Activated naive CD4-positive, alpha-beta T cell treated with anti-CD3 and anti-CD28 coated beads for 36 hours (primary cell): ENCODE measurements at regions not wholly inside any gene's neighbourhood (a gene's known extent, or its start where the extent isn't known, plus 50 kb on each side); places are given as distances from the start of the nearest gene placed in this dataset.

ENCODE experiments used
- CTCF ChIA-PET: fragments of 350-600 bp; sonication (Branson Sonifier 250); formaldehyde crosslinking; loops from one replicate; lab custom pipeline; 2021; ENCODE audit warnings: antibody characterized with exemption; lab: Charles Lee
- DNase-seq: peaks from one replicate; pipeline ENCODE4 v3.0.0-alpha.2; 2020
- H3K27ac Mint-ChIP-seq: one replicate; pipeline ENCODE4 v1.8.0; 2021; ENCODE audit warnings: mild to moderate bottlenecking, mixed read lengths
- H3K27me3 Mint-ChIP-seq: one replicate; pipeline ENCODE4 v1.8.0; 2021; ENCODE audit warnings: low read depth, mixed read lengths
- H3K36me3 Mint-ChIP-seq: one replicate; pipeline ENCODE4 v1.8.0; 2021; ENCODE audit warnings: low read depth, mixed read lengths
- H3K4me1 Mint-ChIP-seq: one replicate; pipeline ENCODE4 v1.8.0; 2021; ENCODE audit warnings: low read depth, mixed read lengths
- H3K4me3 Mint-ChIP-seq: one replicate; pipeline ENCODE4 v1.8.0; 2021; ENCODE audit warnings: mild to moderate bottlenecking, moderate library complexity, mixed read lengths
- H3K9me3 Mint-ChIP-seq: one replicate; pipeline ENCODE4 v1.8.0; 2021; ENCODE audit warnings: mixed read lengths
- intact Hi-C: fragments of 100-400 bp; cut with micrococcal nuclease; formaldehyde crosslinking; loops from one replicate; pipeline ENCODE4 v1.15.1; 2023

DNA sequence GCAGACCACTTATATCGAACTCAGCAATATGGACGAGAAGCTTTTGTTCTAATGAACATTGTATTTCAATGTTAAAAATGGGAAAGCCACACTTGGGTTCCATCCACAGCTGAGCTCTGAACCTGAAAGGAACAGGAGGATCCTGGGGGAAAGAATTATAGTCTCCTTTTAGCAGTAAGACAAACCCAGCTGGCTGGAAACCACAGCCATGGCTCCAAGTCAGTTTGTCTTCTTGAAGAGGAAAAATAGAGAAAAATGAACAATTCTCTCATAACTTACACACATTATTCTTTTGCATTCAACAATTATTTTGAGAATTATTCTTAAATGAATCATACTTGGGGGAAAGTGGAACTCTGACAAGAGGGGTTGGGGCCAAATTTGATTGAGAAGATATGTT lies 149.2 kb upstream of the VEPH1 start:
- Mint-ChIP-seq H3K4me1 (no peaks in the 10 kb centered on the region), H3K27me3 (no peaks in the 10 kb centered on the region), H3K4me3 (no peak overlapping the region), H3K9me3 (no peaks in the 10 kb centered on the region), H3K36me3 (no peaks in the 10 kb centered on the region), H3K27ac (no peak overlapping the region)
- CTCF ChIA-PET = no interaction called here
- DNase-seq = no peak
- intact Hi-C loops = no loop called here

DNA sequence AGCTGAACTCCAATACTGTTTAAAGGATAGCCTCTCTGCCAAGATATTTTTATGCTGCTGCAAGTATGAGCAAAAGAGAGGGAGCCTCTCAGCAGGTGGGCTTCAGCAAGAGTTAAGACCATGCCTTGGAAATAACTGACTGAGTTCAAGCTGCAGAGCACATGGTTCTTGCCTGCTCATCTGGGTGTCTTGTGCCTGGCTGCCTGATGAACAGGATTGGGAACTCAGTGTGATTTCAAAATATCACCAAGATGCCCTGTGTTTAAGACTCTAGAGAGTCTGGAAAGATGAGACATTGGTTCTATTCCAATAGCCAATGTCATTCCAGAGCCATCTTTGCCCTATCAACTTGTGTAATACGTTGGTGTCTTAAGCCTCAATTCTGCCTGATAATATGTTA lies 147.5 kb upstream of the VEPH1 start:
- DNase-seq = no peak
- H3K27me3 Mint-ChIP-seq = no peaks in the 10 kb centered on the region
- H3K4me3 Mint-ChIP-seq = no peak overlapping the region
- no peak overlapping the region for H3K27ac Mint-ChIP-seq
- H3K9me3 Mint-ChIP-seq = no peaks in the 10 kb centered on the region
- no peaks in the 10 kb centered on the region for H3K4me1 Mint-ChIP-seq
- CTCF ChIA-PET = no interaction called here
- no peaks in the 10 kb centered on the region for H3K36me3 Mint-ChIP-seq
- intact Hi-C loops = no loop called here

DNA sequence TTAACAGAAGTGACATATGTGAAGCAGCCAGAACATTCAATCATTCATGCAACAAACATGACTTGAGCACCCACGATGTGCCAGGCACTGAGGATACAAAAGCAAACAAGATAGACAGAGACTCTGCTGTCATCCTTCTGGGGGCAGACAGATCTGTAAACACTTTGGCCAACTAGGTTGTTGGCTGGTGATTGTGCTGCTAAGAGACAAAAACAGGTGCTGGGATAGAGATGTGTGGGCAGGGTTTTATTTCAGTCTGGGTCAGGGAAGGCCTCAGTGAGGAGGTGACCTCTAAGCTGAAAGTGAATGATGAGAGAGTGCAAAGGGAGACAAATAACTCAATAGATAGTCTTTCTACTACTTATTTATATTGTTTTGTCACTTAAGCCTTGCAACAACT lies 147.0 kb upstream of the VEPH1 start:
- intact Hi-C loops = no loop called here
- Mint-ChIP-seq H3K36me3 (no peaks in the 10 kb centered on the region), H3K4me1 (no peaks in the 10 kb centered on the region), H3K4me3 (no peak overlapping the region), H3K27me3 (no peaks in the 10 kb centered on the region), H3K9me3 (no peaks in the 10 kb centered on the region), H3K27ac (no peak overlapping the region)
- CTCF ChIA-PET = no interaction called here
- DNase-seq = no peak

DNA sequence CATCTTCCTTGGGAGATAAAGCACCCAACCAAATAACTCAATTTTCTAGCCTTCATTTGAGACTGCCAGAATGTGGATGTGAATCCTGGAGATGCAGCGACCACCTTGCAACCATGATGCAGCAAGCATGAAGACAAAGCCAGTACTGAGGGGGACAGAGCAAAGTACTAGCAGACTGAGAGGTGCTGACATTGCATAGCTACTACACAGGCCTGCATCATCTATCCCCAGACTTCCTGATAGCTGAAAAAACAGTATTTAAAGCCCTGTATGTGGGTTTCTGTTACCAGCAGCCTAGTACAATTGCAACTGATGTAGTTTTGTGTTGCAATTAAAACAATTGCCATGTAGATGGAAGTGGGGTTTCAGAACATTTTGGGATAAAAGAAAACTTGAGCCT lies 146.3 kb upstream of the VEPH1 start:
- Mint-ChIP-seq H3K27me3 (no peaks in the 10 kb centered on the region), H3K4me1 (no peaks in the 10 kb centered on the region), H3K9me3 (no peaks in the 10 kb centered on the region), H3K27ac (no peak overlapping the region), H3K4me3 (no peak overlapping the region), H3K36me3 (no peaks in the 10 kb centered on the region)
- CTCF ChIA-PET = no interaction called here
- DNase-seq = no peak
- intact Hi-C loops = no loop called here

DNA sequence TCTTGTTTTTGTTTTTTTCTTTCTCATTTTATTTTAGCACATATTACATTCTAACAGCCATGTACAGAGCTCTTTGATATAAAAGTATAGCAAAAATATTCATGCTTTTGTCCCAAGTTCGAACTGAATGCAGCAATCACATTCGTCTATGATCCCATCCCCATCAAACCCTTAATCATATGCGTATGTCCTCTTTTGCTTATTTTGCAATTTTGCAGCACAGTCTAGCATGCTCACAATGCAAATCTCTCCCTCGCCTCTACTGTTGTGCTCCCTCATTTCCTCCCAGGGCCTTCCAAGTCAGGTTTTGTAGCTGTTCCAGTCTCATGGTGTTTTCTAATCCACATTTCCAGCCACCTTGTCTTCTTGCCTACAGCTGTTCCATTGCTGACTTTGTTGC lies 144.6 kb upstream of the VEPH1 start:
- CTCF ChIA-PET = interaction anchor here (1.2 kb wide), 1 partner anchor 42 kb away, joined by 4 read pairs; no protein-coding TSS in a partner anchor

DNA sequence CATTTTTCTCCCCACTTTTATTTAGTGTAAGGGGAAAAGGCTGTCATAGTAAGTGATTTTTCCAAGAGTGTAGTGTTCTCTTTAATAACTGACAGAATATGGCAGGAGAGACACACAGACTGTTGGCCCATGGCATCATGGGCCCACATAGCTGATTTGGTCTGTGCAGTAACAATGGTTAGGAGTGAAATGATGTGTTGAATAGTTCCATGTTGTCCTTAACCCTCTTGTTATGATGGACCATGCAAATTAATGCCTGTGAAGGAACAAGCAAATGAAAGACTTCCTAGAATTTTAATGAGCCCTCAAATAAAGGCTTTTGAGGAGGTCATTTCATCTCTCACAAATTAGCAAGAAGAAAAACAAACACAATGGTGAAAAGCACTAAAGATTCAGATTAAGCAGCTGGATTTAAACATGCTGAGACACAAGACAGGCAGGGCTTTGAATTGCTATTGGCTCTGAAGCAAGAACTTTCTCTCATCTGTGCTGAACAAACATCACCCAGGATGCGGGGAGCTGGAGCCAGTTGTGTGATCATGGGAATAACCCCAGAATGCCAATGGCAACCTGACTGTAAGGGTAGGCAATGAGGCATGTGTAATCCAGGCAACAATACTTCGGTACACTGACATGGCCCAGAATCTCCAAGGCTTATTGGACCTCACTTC lies 136.7 kb upstream of the VEPH1 start:
- Mint-ChIP-seq H3K36me3 (no peaks in the 10 kb centered on the region), H3K4me1 (no peaks in the 10 kb centered on the region), H3K27me3 (peaks cover 7% of the 10 kb centered on the region), H3K27ac (no peak overlapping the region), H3K9me3 (peaks cover 12% of the 10 kb centered on the region), H3K4me3 (no peak overlapping the region)
- no peak for DNase-seq
- CTCF ChIA-PET = no interaction called here
- intact Hi-C loops = no loop called here

More for the DNA sequence above, 144.6 kb upstream of the VEPH1 start:
- Mint-ChIP-seq H3K27ac (no peak overlapping the region), H3K27me3 (no peaks in the 10 kb centered on the region), H3K36me3 (no peaks in the 10 kb centered on the region), H3K9me3 (no peaks in the 10 kb centered on the region), H3K4me1 (no peaks in the 10 kb centered on the region), H3K4me3 (no peak overlapping the region)
- DNase-seq = no peak
- intact Hi-C loops = no loop called here

DNA sequence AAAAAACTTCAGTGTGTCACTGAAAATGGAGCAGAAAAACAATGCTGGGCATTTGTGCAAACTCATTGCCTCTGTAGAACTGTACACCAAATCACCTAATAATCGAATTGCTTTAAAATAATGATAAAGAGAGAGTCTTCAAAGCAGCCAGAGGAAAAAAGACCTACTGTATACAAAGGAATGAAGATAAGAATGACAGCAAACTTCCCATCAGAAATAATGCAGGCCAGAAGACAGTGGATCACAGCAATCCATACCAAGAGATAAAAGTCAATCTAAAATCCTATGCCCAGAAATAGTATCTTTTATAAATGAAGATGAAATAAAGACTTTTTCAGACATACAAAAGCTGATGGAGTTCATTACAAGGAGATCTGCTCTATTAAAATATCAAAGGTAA lies 134.7 kb upstream of the VEPH1 start:
- intact Hi-C loops = no loop called here
- Mint-ChIP-seq H3K27me3 (peaks cover 10% of the 10 kb centered on the region), H3K36me3 (no peaks in the 10 kb centered on the region), H3K9me3 (peaks cover 12% of the 10 kb centered on the region), H3K27ac (no peak overlapping the region), H3K4me1 (no peaks in the 10 kb centered on the region), H3K4me3 (no peak overlapping the region)
- DNase-seq = no peak
- CTCF ChIA-PET = no interaction called here

DNA sequence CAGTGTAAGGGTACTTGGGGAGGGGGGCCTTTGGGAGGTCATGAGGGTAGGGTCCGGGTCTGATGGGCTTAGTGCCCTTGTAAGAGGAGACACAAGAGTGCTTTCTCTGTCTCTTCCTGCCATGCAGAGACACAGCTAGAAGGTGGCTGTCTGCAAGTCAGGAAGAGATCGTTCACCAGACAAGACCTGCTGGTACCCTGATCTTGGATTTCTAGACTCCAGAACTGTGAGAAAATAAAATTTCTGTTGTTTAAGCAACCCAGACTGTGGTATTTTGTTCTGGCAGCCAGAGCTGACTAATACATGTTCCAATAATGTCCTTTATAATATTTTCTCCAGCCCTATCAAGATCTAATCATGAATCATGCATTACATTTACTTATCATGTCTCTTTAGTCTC lies 130.0 kb upstream of the VEPH1 start:
- H3K4me3 Mint-ChIP-seq = no peak overlapping the region
- H3K36me3 Mint-ChIP-seq = no peaks in the 10 kb centered on the region
- peaks cover 12% of the 10 kb centered on the region for H3K9me3 Mint-ChIP-seq
- DNase-seq = no peak
- no peaks in the 10 kb centered on the region for H3K4me1 Mint-ChIP-seq
- peaks cover 15% of the 10 kb centered on the region for H3K27me3 Mint-ChIP-seq
- CTCF ChIA-PET = no interaction called here
- no peak overlapping the region for H3K27ac Mint-ChIP-seq
- intact Hi-C loops = no loop called here

DNA sequence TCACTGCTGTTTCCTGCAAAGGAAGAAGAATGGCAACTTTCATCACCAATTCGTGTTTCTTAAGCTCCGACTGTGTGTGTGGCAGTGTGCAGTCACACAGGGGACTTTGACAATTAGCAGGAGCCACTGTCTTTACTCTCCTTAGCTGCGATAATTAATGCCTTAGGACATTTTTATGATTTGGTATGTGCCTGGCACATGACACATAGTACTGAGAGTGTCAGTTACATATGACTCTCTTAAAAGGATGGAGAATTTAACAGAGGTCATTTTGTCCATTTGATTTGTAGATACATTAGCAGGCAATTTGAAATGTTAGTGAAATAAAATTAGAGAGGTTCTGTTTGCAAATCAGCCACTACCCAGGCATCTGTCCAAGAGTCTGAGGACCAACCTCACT lies 128.9 kb upstream of the VEPH1 start:
- Mint-ChIP-seq H3K4me1 (no peaks in the 10 kb centered on the region), H3K36me3 (no peaks in the 10 kb centered on the region), H3K4me3 (no peak overlapping the region), H3K27me3 (peaks cover 16% of the 10 kb centered on the region), H3K9me3 (peaks cover 2% of the 10 kb centered on the region), H3K27ac (no peak overlapping the region)
- DNase-seq = no peak
- intact Hi-C loops = no loop called here
- CTCF ChIA-PET = no interaction called here

DNA sequence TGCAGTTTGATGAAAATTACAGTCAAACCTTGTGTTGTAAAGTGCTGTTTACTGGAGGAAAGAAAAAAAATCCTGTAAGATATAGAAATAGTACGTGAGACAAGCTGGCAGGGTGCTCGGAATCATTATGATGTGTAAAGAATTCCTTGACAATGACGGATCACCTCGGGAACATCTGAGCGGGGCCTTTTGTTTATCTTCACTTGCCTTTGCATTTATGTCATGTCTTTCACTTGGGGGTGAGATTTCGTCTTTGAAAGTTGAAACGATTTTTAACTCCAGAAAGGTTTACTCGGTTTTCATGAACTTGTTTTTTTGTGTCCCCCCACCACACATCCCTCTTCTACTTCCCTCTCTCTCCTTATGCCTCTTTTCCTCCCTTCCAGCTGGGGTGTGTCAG lies 128.3 kb upstream of the VEPH1 start:
- H3K36me3 Mint-ChIP-seq = no peaks in the 10 kb centered on the region
- H3K27me3 Mint-ChIP-seq = peaks cover 19% of the 10 kb centered on the region
- no peak overlapping the region for H3K27ac Mint-ChIP-seq
- intact Hi-C loops = no loop called here
- CTCF ChIA-PET = no interaction called here
- H3K4me3 Mint-ChIP-seq = no peak overlapping the region
- no peaks in the 10 kb centered on the region for H3K9me3 Mint-ChIP-seq
- no peak for DNase-seq
- no peaks in the 10 kb centered on the region for H3K4me1 Mint-ChIP-seq

DNA sequence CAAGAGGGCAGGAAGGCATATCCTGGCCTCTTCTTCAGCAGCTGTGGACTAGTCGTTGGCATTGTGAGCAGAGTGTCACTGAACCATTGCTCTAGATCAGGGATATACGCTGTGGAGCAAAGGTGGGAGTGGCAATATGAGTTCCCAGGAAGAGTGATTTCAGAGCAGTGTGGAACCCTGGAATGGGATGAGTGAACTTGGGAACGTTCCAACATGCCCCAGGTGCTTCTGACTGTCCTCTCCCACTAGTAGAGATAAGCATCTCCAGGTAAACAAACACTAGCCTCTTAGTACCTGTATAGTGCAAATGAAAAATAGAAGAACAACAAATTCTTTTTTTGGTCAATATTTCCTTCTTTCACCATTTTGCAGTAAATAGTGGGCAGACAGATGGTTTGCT lies 123.6 kb upstream of the VEPH1 start:
- peaks cover 10% of the 10 kb centered on the region for H3K27me3 Mint-ChIP-seq
- no peak overlapping the region for H3K27ac Mint-ChIP-seq
- no peaks in the 10 kb centered on the region for H3K36me3 Mint-ChIP-seq
- CTCF ChIA-PET = interaction anchor here (1.2 kb wide), 1 partner anchor 20 kb away, joined by 4 read pairs; no protein-coding TSS in a partner anchor
- intact Hi-C loops = no loop called here
- H3K4me1 Mint-ChIP-seq = no peaks in the 10 kb centered on the region
- no peak for DNase-seq
- no peak overlapping the region for H3K4me3 Mint-ChIP-seq
- no peaks in the 10 kb centered on the region for H3K9me3 Mint-ChIP-seq

DNA sequence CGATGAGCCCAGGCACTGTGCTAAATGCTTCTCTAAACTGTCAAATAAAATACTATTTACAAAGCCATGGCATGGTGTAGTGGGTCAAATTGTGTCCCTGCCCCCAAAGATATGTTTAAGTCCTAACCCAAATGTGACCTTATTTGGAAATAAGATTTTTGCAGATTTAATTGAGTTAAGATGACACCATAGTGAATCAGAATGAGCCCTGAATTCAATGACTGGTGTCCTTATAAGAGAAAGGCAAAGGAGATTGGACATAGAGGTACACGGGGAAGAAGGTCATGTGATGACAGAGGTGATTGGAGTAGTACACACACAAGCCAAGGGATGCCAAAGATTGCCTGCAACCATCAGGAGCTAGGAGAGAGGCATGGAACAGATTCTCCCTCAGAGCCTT lies 121.6 kb upstream of the VEPH1 start:
- no peak for DNase-seq
- intact Hi-C loops = no loop called here
- no peak overlapping the region for H3K4me3 Mint-ChIP-seq
- CTCF ChIA-PET = no interaction called here
- no peak overlapping the region for H3K27ac Mint-ChIP-seq
- no peaks in the 10 kb centered on the region for H3K4me1 Mint-ChIP-seq
- peaks cover 14% of the 10 kb centered on the region for H3K27me3 Mint-ChIP-seq
- H3K9me3 Mint-ChIP-seq = no peaks in the 10 kb centered on the region
- no peaks in the 10 kb centered on the region for H3K36me3 Mint-ChIP-seq

DNA sequence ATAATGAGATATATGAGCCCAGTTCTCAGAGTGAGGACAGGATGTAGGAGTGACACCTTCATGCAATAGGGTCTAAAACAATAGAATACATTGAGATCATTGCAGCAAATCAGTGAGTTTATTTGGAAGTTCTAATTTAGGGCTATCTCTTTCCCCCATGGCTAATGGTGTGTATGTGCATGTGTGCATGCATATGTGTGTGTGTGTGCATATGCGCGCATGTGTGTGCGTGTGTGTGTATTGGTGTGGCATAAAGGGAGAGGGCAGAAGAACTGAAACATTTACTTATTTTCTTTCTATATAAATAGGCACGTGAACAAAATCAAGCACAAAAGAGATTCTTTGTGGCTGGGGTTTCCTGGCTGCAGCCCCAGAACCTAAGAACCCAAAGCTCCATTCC lies 115.7 kb upstream of the VEPH1 start:
- CTCF ChIA-PET = no interaction called here
- Mint-ChIP-seq H3K9me3 (no peaks in the 10 kb centered on the region), H3K27ac (no peak overlapping the region), H3K36me3 (no peaks in the 10 kb centered on the region), H3K27me3 (peaks cover 13% of the 10 kb centered on the region), H3K4me3 (no peak overlapping the region), H3K4me1 (peaks cover 5% of the 10 kb centered on the region)
- intact Hi-C loops = loop anchor here (1.0 to 5.0 kb wide), 7 partner anchors 87 to 1172 kb away; partner anchors contain the start of genes GFM1 and SHOX2
- DNase-seq = no peak
